CD14-positive monocyte (primary cell): ENCODE measurements at regions not wholly inside any gene's neighbourhood (a gene's known extent, or its start where the extent isn't known, plus 50 kb on each side); places are given as distances from the start of the nearest gene placed in this dataset.

Experiments
- DNase-seq, 3 donors: peaks; one replicate each; pipeline ENCODE4 v3.0.0-alpha.2; 2011 to 2022
- H2AFZ ChIP-seq: 2 replicates; pipeline ENCODE4 v1.6.0; 2012; ENCODE audit warnings: mild to moderate bottlenecking, low read depth, low read length, inconsistent platforms; ENCODE audit not compliant: insufficient read depth, poor library complexity, severe bottlenecking
- H3K27ac ChIP-seq, 2 donors: 1 replicate in 1 of 2; 2 replicates in 1 of 2; pipeline ENCODE4 v1.5.1; 2012 to 2013; ENCODE audit warnings: low read length in 2 of 2, control low read depth in 1 of 2, inconsistent platforms in 1 of 2, low read depth in 1 of 2, mild to moderate bottlenecking in 1 of 2
- H3K27me3 ChIP-seq, 2 donors: one replicate each; pipeline versions ENCODE4 v1.6.0 to v1.6.1; 2011 to 2013; ENCODE audit warnings: low read length in 2 of 2; ENCODE audit not compliant: control insufficient read depth in 2 of 2, insufficient read depth in 2 of 2
- H3K36me3 ChIP-seq, 2 donors: replicated peaks in 1 of 2; 1 replicate in 1 of 2; 2 replicates in 1 of 2; pipeline versions ENCODE4 v1.5.1 to v1.6.1; 2012 to 2013; ENCODE audit warnings: low read length in 2 of 2, control low read depth in 1 of 2, inconsistent platforms in 1 of 2, mild to moderate bottlenecking in 1 of 2; ENCODE audit not compliant: insufficient read depth in 2 of 2, control insufficient read depth in 1 of 2
- H3K4me1 ChIP-seq, 2 donors: 1 replicate in 1 of 2; 2 replicates in 1 of 2; pipeline versions ENCODE4 v1.5.1 to v1.6.1; 2012 to 2013; ENCODE audit warnings: low read length in 2 of 2, control low read depth in 1 of 2, inconsistent platforms in 1 of 2, mild to moderate bottlenecking in 1 of 2, moderate library complexity in 1 of 2; ENCODE audit not compliant: insufficient read depth in 2 of 2, control insufficient read depth in 1 of 2
- H3K4me2 ChIP-seq: replicated peaks from 2 replicates; pipeline ENCODE3; 2012; ENCODE audit warnings: low read length, moderate library complexity, mild to moderate bottlenecking; ENCODE audit not compliant: poor library complexity, severe bottlenecking; ENCODE audit errors: extremely low read depth
- H3K4me3 ChIP-seq, 3 experiments: fragments of 200-600 bp in 1 of 3; sonication (generic) in 1 of 3; replicated peaks in 1 of 3; 1 replicate in 2 of 3; 2 replicates in 1 of 3; pipeline ENCODE4 v1.5.1; 2011 to 2013; ENCODE audit warnings: low read length in 3 of 3, mild to moderate bottlenecking in 3 of 3, control low read depth in 2 of 3, low read depth in 2 of 3, inconsistent platforms in 1 of 3, moderate library complexity in 1 of 3
- H3K79me2 ChIP-seq: 2 replicates; pipeline ENCODE4 v1.6.0; 2012; ENCODE audit warnings: mild to moderate bottlenecking, control low read depth, inconsistent platforms, low read length, moderate library complexity; ENCODE audit not compliant: insufficient read depth
- H3K9ac ChIP-seq: 2 replicates; pipeline ENCODE4 v1.6.0; 2017; ENCODE audit warnings: low read length, mild to moderate bottlenecking; ENCODE audit not compliant: insufficient read depth, poor library complexity, severe bottlenecking
- H3K9me3 ChIP-seq, 2 donors: replicated peaks in 1 of 2; 1 replicate in 1 of 2; 2 replicates in 1 of 2; pipeline versions ENCODE4 v1.5.1 to v1.6.1; 2012 to 2013; ENCODE audit warnings: low read length in 2 of 2, control low read depth in 1 of 2; ENCODE audit not compliant: control insufficient read depth in 1 of 2, insufficient read depth in 1 of 2
- H4K20me1 ChIP-seq: 2 replicates; pipeline ENCODE4 v1.6.0; 2012; ENCODE audit warnings: mild to moderate bottlenecking, low read length, control low read depth, moderate library complexity; ENCODE audit not compliant: insufficient read depth
- H3K27ac Mint-ChIP-seq, 7 donors: one replicate each; pipeline ENCODE4 v1.8.0; 2020; ENCODE audit warnings: mild to moderate bottlenecking in 7 of 7, mixed read lengths in 7 of 7, moderate library complexity in 6 of 7, inconsistent platforms in 2 of 7
- H3K27me3 Mint-ChIP-seq, 3 donors: one replicate each; pipeline ENCODE4 v1.8.0; 2021 to 2022; ENCODE audit warnings: low read depth in 3 of 3, mild to moderate bottlenecking in 3 of 3, mixed read lengths in 3 of 3, moderate library complexity in 3 of 3, inconsistent platforms in 1 of 3
- H3K36me3 Mint-ChIP-seq, 2 donors: one replicate each; pipeline ENCODE4 v1.8.0; 2020; ENCODE audit warnings: mixed read lengths in 2 of 2, inconsistent platforms in 1 of 2, mild to moderate bottlenecking in 1 of 2
- H3K4me1 Mint-ChIP-seq: one replicate; pipeline ENCODE4 v1.8.0; 2020; ENCODE audit warnings: mild to moderate bottlenecking, mixed read lengths
- H3K4me3 Mint-ChIP-seq, 2 donors: one replicate each; pipeline ENCODE4 v1.8.0; 2020; ENCODE audit warnings: mild to moderate bottlenecking in 2 of 2, mixed read lengths in 2 of 2, moderate library complexity in 1 of 2
- H3K9me3 Mint-ChIP-seq, 7 donors: one replicate each; pipeline ENCODE4 v1.8.0; 2020 to 2022; ENCODE audit warnings: mixed read lengths in 7 of 7, mild to moderate bottlenecking in 6 of 7, moderate library complexity in 6 of 7, inconsistent platforms in 2 of 7
- CTCF ChIP-seq: fragments of 200-600 bp; IDR thresholded peaks from one replicate; pipeline ENCODE4 v1.8.0; 2022; ENCODE audit warnings: antibody characterized with exemption, mild to moderate bottlenecking
- WGBS: methylation state at CpG from one replicate; pipeline ENCODE4 v1.1.5; 2013; ENCODE audit warnings: missing lambda C conversion rate; ENCODE audit not compliant: insufficient coverage; 5-methylcytosine and 5-hydroxymethylcytosine counted together
- intact Hi-C, 2 donors: fragments of 100-400 bp; cut with micrococcal nuclease; formaldehyde crosslinking; loops; one replicate each; pipeline versions ENCODE4 v1.15.0 to v1.15.1; 2023

- intact Hi-C loops: no loop called here
- no peak overlapping the region for H3K4me3 ChIP-seq
- DNase-seq: no peak
- H3K27ac Mint-ChIP-seq: no peak overlapping the region
- no peak overlapping the region for H3K9ac ChIP-seq
- H4K20me1 ChIP-seq: no peaks in the 10 kb centered on the region
- peaks cover 0 to 27% of the 10 kb centered on the region in 2 donors for H3K27me3 ChIP-seq
- WGBS: 0% methylated on average over 2 of the region's 2 CpGs
- no peak overlapping the region for H3K27ac ChIP-seq
- H3K4me1 ChIP-seq: no peaks in the 10 kb centered on the region
- H3K36me3 ChIP-seq: no peaks in the 10 kb centered on the region
- H3K9me3 Mint-ChIP-seq: peaks cover 0 to 3% (median 0%) of the 10 kb centered on the region in 7 donors
- no peak overlapping the region for H2AFZ ChIP-seq
- no peak overlapping the region for H3K4me2 ChIP-seq
- H3K27me3 Mint-ChIP-seq: peaks cover 48 to 65% (median 52%) of the 10 kb centered on the region in 3 donors
- TF ChIP-seq CTCF: no peak
- peak overlapping the region in 1 of 2 donors; percentile 5 for H3K4me3 Mint-ChIP-seq
- H3K9me3 ChIP-seq: no peaks in the 10 kb centered on the region
- H3K79me2 ChIP-seq: no peaks in the 10 kb centered on the region
- no peaks in the 10 kb centered on the region for H3K36me3 Mint-ChIP-seq
- H3K4me1 Mint-ChIP-seq: no peaks in the 10 kb centered on the region
These were observed 361.3 kb downstream of the TMEM121 start for GRCh38 chr14:105887692-105888091.

- no peaks in the 10 kb centered on the region for H3K36me3 ChIP-seq
- no peaks in the 10 kb centered on the region for H3K4me1 ChIP-seq
- H3K4me3 ChIP-seq: no peak overlapping the region
- no peaks in the 10 kb centered on the region for H3K9me3 ChIP-seq
- DNase-seq: no peak
- H2AFZ ChIP-seq: no peak overlapping the region
- H3K27ac ChIP-seq: no peak overlapping the region
- no peaks in the 10 kb centered on the region for H3K4me1 Mint-ChIP-seq
- no peaks in the 10 kb centered on the region for H3K36me3 Mint-ChIP-seq
- peaks cover 0 to 27% of the 10 kb centered on the region in 2 donors for H3K27me3 ChIP-seq
- no peaks in the 10 kb centered on the region for H4K20me1 ChIP-seq
- 33% methylated on average over 1 of the region's 2 CpGs for WGBS
- no peak overlapping the region for H3K4me2 ChIP-seq
- no peak overlapping the region for H3K9ac ChIP-seq
- H3K27ac Mint-ChIP-seq: no peak overlapping the region
- peak overlapping the region in 1 of 2 donors; percentile 59 for H3K4me3 Mint-ChIP-seq
- intact Hi-C loops: no loop called here
- no peak for TF ChIP-seq CTCF
- H3K79me2 ChIP-seq: no peaks in the 10 kb centered on the region
- peaks cover 52 to 67% (median 56%) of the 10 kb centered on the region in 3 donors for H3K27me3 Mint-ChIP-seq
- peaks cover 0 to 3% (median 0%) of the 10 kb centered on the region in 7 donors for H3K9me3 Mint-ChIP-seq
These were observed 361.8 kb downstream of the TMEM121 start for GRCh38 chr14:105888151-105888550.
